ENCODE measurements at regions not wholly inside any gene's neighbourhood (a gene's known extent, or its start where the extent isn't known, plus 50 kb on each side); places are given as distances from the start of the nearest gene placed in this dataset.

GRCh38 chr10:36794981-36795380, 330.4 kb upstream of the ANKRD30A start:
- TF ChIP-seq CTCF (IDR thresholded peaks at IDR 0.05), result no peak
- no peak for TF ChIP-seq POLR2A (IDR thresholded peaks at IDR 0.05)
